ENCODE measurements at regions not wholly inside any gene's neighbourhood (a gene's known extent, or its start where the extent isn't known, plus 50 kb on each side); places are given as distances from the start of the nearest gene placed in this dataset.

DNA sequence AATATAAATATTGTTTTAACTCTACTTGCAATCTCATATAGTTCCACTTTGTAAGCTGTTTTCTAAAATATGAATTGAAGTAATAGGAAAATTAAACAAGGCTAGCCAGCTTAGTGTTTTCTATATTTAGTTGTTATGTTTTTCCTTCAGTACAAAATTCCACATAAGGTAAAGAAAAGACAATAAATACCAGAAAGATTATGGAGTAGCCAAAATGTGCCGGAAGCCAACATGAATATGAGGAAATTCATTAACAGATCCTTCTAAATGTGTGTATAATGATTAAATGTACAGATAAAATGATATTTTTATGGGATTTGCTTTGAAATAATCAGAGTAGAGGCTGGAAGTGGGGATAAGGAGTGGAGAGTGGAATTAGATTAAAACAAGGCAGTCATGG, 52.5 kb upstream of the COL21A1 start:
- H3K36me3 ChIP-seq (ENCODE audit: control insufficient read depth in 2 of 2, insufficient read depth in 2 of 2, low read length in 1 of 2), result no peaks in the 10 kb centered on the region
- no peak overlapping the region for H3K4me3 ChIP-seq (ENCODE audit: low read depth in 1 of 2, low read length in 2 of 2)
- H3K27ac ChIP-seq (ENCODE audit: low read depth in 2 of 2, low read length in 1 of 2), result no peak overlapping the region
- WGBS, 2 donors, result 69 to 78% methylated on average over 1 of the region's 1 CpG
- no peaks in the 10 kb centered on the region for H3K9me3 ChIP-seq (ENCODE audit: control insufficient read depth in 2 of 2, insufficient read depth in 1 of 2, low read depth in 1 of 2, low read length in 1 of 2)
- no peaks in the 10 kb centered on the region for H3K4me1 ChIP-seq (ENCODE audit: control insufficient read depth in 2 of 2, insufficient read depth in 2 of 2, low read length in 1 of 2)
- no peaks in the 10 kb centered on the region for H3K27me3 ChIP-seq (ENCODE audit: control insufficient read depth in 1 of 2, insufficient read depth in 2 of 2, low read length in 2 of 2)

DNA sequence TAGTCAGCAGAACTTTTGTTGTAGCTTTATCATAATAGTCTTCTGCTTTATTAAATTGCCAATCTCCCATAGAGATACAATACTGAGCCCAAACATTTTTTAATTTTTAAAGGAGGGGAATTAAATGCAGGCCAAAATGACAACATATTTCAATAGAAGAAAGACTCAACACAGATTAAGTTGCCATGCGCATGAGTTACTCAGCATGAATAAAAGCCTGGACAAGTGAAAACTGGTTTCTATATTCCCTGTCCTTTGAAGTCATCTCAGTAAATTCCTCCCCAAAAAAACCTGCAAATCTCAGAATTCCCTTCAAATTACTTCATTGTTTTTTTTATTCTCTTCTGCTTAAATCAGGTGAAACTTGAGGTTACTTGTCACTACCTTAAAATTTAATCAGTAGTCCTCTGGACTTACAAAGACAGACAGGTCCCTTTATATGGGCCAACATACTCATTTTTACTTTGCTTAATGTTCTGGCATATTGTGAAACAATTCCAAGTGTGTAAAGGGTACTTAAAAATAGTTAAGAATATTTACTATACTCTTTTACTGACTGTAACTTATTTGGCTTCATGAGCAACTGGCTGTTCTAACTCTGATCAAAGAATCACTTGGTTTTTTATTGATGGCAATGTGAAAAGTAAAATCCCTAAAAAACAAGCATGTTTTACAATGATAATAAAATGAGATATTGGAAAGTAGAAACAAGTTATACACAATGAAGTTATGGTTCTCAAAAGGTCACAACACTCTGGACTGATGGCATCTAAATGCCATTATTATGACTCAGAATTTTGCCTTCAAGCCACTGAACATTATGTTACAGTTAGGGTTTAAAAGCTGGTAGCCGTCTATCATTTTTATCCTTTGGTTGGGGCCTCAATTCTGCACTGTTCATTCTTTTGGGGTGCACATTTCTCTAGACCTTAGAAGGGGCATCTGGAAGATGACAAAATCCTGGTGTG, 49.9 kb upstream of the COL21A1 start:
- Histone ChIP-seq H3K27ac (ENCODE audit: low read depth in 2 of 2, low read length in 1 of 2) (no peak overlapping the region), H3K4me3 (ENCODE audit: low read depth in 1 of 2, low read length in 2 of 2) (no peak overlapping the region), H3K27me3 (ENCODE audit: control insufficient read depth in 1 of 2, insufficient read depth in 2 of 2, low read length in 2 of 2) (no peaks in the 10 kb centered on the region), H3K4me1 (ENCODE audit: control insufficient read depth in 2 of 2, insufficient read depth in 2 of 2, low read length in 1 of 2) (no peaks in the 10 kb centered on the region), H3K36me3 (ENCODE audit: control insufficient read depth in 2 of 2, insufficient read depth in 2 of 2, low read length in 1 of 2) (no peaks in the 10 kb centered on the region), H3K9me3 (ENCODE audit: control insufficient read depth in 2 of 2, insufficient read depth in 1 of 2, low read depth in 1 of 2, low read length in 1 of 2) (no peaks in the 10 kb centered on the region)
- 51 to 57% methylated on average over 2 of the region's 2 CpGs for WGBS, 2 donors

Data from esophagus (tissue), 2 donors.